Putamen (tissue), 1 donor: ENCODE measurements at regions not wholly inside any gene's neighbourhood (a gene's known extent, or its start where the extent isn't known, plus 50 kb on each side); places are given as distances from the start of the nearest gene placed in this dataset.

Source experiments
- DNase-seq: peaks from one replicate; pipeline ENCODE4 v3.0.0-alpha.2; 2016; ENCODE audit warnings: low spot score

DNA sequence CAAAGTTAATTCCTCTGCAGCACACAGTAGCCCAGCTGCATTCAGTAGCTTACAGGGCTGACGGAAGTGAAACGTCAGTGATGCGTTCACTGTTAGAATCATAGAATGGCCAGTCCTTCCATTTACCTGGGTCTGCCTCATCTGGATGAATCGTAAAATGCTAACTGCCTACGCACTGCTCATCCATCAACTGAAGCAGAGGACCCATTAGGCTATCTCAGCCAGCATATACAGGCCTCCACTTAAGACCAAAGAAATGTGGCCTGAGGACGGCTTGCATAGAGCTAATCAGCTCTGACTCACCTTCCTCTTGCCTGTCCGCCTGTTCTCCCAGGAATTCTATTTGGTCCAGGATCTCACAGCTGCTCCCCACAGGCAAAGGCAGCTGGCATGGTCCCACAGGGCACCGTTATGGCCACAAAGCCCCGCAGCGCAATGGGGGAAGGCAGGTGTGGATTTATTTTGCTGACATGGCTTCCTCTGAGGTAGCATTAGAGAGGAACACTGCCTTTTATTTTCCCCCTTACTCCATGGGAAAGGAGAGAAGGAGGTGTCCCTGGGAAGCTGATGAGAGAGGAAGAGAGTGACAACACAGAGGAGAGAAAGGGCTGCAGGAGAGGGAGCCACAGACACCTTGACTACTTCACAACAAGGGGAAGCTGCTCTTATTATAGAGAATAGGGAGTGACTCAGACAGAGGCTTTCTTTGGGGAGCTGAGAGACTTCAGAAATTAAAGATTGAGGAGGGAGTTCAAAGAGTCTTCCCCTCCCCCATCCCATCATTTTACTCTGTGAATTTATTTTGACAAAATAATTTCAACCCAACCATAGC is 177.6 kb downstream of the HHIPL2 start:
- DNase-seq, result no peak

DNA sequence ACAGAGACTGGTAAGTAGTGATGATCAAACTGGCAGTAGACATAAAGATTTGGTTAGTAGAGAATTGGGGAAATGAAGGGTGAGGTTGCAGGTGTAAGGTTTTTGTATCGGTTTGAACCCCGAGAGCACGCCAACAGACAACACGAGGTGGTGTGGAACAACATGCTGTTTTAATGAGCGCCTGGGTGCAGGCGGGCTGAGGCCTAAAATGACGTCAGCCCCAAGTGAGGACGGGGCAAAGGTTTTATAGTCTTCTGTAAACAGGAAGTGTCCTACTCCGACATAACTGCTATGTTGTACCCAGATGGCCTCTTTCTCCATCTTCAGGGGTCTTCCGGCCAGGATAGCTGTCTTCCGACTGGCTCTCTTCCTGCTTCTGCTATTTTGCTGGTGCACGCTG is 178.8 kb downstream of the HHIPL2 start:
- DNase-seq, result no peak

DNA sequence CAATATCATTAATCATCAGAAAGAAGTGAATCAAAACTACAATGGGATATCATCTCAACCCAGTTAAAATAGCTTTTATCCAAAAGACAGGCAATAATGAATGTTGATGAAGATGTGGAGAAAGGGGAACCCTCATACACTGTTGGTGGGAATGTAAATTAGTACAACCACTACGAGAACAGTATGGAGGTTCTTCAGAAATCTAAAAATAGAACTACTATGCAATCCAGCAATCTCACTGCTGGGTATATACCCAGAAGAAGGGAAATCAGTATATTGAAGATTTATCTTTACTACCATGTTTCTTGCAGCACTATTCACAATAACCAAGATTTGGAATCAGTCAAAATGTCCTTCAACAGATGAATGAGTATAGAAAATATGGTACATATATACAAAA is 189.8 kb downstream of the HHIPL2 start:
- DNase-seq, result no peak

DNA sequence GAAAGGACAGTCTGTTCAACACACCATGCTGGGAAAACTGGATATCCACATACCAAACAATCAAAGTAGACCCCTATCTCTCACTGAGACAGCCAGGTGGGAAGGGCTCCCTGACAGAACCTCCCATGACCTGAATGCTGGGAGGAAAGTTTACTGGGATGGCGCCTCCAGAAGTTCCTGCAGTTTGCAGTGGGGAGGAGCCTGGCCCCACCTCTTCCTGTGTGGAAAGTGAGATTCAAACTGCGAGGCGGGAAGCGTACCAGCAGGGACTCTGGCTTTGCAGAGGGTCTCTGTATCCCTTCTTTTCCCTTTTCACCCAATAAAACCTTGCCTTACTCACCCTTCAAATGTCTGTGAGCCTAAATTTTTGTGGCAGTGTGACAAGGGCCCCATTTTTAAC is 190.7 kb downstream of the HHIPL2 start:
- DNase-seq, result no peak

DNA sequence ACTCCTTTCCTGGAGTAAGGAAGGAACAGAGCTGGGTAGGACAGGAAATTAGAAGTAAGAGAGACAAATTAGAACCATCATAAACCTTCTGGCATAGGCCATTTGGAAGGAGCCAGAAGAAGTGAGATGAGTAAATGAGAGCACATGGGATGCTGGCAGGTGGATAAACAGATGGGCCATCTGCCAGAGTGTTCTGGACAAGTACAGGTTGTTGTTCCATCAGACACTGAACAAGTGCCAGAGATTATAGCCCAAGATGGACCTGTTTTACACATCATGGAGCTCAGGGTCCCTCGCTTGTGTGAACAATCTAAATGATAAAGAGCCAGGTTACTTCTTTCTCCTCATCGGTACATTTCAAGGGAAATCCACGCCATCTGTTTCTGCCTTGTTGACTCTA is 200.3 kb downstream of the HHIPL2 start:
- DNase-seq, result no peak

DNA sequence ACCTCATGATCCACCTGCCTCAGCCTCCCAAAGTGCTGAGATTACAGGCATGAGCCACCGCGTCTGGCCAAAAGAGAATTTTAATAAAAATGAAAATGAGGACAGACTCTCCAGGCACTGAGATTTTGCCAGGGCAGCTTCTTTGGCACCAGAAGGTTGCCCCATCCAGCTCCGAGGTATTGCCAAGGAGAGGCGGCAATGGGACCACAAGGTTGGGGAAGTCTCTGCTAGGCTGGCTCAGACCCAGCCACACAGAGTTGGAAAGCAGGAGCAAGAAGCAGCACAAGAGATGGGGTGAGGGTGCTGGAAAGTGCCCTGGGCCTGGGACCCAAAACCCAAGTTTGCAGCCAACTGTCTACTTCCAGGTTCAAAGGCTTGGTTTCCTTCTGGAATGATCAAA is 200.9 kb downstream of the HHIPL2 start:
- DNase-seq, result no peak

DNA sequence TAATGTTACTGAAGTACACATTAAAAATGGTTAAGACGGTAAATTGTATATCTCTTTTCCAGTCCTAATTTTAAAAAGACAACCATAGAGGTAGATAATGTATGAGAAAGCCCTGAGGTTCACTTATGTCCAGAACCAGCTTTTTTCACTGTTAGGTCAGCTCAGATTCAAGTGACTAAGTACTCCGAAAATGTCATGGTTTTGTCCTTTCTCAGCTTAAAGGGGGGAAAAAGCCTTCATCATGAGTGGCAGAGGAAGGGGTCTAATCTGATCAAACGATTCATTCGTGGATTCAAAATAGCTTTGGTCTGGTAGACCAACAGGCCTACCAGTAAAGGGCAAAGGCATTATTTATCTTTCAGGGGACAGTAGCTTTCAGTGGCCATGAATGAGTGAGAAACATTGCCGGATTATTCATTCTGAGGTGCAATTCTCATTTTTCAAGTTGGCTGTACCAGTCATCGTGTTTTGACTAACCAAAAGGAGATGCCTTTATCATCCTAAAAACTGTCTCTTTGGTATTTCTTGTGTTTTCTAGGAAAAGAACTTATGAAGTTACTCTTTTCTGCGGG is 208.4 kb downstream of the HHIPL2 start:
- DNase-seq, result no peak

DNA sequence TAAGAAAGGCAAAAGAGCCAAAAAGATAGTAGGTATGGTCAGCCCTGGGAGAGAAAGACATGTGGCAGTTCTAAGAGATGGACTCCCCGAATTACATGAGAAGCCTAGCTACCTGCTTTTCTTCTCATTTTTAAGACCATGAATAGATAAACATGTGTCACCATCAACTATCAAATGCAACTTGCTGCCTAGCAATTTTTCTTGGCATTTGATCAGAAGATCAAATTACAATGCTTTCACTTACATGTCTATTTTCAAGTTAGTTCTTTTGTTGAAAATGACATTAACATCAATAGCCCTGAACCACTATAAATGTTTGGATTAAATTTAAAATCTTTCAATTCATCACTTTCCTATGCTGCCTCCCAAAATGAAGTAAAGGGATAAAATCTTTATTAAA is 212.3 kb downstream of the HHIPL2 start:
- no peak for DNase-seq

DNA sequence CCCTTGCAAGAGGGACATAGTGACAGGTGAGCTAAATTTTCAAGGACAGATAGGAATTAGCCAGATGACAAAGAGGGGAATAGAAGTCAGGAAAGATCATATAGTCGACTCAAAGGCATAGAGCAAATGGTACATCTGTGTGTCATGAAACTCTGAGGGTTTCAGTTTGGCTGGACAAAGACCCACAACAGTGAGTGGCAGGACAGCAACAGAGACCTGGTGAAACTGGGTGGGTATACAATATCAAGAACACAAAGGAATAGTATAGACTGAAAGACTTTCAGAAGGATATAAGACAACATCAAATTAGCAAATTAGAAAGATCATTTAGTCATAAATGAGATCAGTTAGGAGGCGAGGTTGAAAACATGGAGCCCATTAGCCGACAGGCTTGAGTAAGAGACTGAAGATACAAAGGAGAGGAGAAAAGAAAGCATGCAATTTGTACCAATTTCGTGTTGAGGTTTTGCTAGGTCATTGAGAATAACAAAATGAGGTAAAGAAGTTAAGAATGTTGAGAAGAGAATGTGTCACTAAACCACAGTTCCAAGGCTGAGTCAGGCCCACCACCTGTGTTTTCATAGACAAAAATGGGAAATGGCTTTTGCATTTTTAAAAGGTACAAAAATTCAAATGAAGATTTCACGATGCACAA is 213.8 kb downstream of the HHIPL2 start:
- no peak for DNase-seq

DNA sequence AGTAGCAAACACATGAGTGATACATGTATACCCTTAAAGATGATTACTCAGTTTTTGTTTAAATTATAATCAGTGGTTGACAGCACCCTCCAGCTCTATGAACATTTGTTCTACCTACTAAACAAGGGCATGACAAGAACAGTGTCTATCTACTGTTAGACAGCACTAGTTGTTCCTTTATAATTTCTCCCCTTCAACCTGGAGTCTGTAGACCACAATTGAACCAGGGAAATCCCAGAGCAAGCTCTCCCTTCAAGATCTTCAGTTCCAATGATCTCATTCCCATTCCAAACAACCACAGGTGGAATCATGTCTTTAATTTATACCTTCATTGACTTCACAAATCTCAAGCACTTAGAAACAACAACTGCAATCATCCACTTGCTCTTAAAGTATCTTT is 216.1 kb downstream of the HHIPL2 start:
- no peak for DNase-seq

DNA sequence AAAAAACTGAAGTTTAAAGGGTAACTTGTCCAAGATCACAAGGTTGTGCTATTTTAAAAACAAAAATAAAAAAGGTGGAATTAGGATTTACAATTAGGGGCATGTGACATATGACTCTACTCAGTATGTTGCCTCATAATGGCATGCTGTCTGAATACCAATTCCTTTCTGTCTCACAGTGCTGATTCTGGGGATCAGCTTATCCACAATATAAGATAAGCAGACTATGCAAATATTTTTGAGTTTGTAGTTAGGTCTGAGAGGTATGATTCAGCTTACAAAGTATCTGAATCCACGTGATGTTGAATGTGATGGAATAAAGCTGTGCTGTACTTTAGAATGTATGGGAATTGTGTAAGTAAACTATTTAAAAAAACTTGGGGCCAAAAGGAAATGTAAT is 216.6 kb downstream of the HHIPL2 start:
- no peak for DNase-seq

DNA sequence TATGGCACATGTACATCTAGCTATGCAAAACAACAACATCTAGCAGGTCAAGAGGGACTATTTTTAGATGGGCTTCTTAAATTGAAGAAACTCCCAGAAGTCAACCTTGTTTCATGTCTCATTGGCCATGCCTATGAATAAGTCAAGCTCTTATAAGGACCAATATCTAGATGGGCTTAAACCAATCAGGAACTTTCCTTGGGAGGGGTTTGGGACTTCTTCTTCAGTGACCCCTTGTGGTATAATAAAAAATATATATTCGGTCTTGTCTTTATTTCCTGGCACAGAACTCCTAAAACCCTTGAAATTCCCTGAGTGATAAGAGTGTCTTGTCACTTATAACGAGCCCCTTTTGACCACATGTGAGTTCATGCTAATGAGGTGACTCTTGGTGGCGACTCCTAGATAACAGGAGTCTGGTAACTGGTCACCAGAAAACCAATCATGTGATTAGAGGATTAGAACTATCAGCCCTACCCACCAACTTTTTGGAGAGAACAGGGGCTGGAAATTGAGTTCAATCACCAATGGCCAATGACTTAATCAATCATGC is 218.3 kb downstream of the HHIPL2 start:
- no peak for DNase-seq

DNA sequence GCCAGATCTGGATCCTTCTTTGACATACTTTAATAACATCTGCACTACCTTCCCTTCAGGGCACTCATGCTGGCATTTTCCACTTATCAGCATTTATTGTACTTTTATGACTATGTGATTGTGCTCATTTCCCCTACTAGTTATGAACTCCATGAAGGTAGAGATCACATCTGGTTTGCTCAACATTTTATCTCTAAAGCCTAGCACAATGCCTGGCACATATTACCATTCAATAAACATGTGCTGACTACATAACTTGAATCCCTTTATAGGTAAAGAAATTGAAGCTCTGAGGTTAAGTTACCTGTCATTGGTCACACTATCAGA is 221.2 kb downstream of the HHIPL2 start:
- DNase-seq, result no peak

DNA sequence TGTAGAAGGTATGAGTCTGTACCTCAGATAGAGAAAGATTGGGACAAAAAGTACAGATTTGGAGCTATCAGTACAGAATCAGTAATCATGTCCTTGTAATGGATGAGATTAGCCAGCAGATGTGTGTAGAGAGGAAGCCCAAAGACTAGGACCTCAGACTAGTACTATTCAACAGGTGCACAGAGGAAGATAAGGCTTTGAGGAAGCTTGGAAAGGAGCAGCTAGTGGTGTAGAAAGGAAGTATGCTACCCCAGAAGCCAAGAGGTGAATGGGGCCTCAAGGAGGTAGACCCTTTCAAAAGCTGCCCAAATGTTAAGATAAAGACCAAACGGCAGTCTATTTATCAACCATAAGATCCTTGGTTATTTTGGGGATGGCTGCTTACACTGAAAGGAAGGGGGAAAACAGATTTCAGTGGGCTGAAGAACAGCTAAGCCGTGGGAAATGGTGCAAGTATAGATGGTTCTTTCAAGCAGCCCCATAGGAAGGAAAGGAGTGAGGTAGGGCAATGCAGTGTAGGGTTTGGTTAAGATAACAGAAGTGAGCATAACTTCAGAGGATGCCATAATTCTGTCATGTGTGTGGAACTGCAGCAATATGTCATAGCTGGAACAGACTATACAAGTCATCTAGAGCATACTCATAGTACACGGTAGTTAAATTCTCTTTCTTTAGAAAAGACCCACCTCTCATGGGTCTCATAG is 221.7 kb downstream of the HHIPL2 start:
- DNase-seq, result no peak

DNA sequence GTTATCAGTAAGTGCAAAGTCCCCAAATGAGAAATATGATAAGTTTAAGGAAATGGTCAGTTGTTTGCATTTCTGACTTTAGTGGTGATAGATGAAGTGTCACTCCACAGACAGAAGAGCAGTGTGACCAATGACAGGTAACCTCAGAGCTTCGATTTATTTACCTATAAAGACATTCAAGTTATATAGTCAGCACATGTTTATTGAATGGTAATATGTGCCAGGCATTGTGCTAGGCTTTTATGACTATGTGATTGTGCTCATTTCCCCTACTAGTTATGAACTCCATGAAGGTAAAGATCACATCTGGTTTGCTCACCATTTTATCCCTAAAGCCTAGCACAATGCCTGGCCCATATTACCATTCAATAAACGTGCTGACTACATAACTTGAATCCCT is 222.4 kb downstream of the HHIPL2 start:
- no peak for DNase-seq

DNA sequence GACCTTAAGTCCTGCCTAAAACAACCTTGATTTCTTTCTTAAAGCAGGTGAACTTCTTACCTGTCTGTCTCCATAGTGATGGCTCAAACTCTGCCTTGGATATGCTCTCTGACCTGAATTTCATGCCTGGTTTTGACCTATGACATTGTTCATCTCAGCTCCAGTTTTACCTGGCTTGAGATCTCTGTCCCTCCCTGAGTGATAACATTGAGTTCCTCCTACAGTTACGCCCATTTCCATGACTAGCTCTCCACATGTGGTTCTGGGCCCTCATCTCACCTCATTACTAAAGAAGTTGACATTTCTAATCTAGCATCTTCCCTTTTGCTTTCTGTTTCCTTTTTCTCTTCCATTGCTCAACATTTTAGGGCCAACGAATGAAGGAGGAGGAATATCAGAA is 233.1 kb downstream of the HHIPL2 start:
- no peak for DNase-seq

DNA sequence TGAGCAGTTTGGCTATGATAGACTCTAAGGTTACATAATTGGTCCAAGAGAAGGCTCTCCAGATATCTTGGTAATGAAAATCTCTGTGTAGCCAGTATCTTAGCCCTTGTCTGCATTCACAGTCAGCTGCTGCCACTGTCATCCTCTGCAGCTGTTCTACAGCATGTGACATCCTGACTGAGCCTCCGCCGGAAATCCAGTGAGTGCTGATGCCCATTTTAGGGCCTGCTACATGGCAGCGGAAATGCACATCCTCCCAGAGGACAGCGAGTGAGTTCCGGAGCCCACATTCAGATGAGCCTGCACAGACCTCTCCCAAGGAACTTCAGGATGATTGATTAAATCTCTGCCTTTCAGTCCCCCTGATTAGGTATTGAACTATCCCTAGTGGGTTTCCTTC is 237.1 kb downstream of the HHIPL2 start:
- peak; percentile 25 for DNase-seq

DNA sequence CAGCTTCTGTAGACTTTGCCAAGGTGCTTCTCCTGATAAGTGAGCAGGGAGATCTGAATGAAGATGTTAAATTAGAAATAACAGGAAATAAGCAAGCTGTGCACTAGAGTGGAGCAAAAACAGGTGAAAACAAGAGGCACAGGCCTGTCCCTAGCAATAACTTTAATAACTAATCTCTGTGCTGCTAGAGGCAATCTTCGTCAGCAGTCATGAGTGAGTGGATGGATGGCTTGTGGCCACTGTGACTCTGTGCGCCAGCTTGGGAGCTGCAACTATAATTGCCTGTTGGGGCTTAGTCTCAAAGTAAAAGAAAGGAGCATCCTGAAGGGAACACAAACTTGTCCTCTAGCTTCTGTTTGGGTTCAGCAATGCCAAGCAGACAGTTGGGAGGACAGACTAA is 240.3 kb downstream of the HHIPL2 start:
- no peak for DNase-seq

DNA sequence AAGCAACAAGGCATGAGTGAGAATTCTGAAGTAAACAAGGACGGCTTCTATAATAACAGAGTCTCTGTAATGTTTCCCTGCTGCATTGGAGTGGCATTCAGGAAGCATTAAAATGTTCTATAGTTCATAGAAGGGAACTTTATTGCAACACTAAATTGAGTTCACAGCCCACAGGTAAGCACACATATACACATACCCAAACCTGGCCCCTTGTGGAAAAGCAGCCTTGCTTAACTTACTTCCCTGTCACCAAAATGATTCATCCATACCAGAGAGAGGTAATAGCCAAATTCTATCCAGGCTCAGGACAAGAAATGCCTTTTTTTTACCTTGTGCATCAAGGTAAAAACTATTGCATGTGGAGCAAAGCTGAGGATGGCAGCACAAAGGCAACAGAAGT is 241.4 kb downstream of the HHIPL2 start:
- no peak for DNase-seq

DNA sequence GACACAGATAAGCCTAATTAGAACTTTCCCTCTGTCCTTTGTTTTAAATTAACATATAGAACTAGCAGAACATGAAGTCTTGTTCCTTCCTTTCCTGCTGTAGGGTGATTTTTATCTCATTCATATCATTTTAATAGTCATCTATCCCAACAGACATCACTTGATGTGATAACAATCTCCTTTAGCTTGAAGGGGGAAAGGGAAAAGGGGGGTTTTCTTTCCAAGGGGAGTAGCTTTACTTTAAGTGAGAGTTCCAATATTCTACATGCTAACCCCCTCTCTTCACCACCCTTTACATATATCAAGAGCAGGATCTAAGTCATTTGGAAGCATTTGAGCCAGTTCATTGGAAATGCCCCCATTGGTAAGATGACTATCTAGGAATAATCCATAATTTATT is 241.9 kb downstream of the HHIPL2 start:
- no peak for DNase-seq

DNA sequence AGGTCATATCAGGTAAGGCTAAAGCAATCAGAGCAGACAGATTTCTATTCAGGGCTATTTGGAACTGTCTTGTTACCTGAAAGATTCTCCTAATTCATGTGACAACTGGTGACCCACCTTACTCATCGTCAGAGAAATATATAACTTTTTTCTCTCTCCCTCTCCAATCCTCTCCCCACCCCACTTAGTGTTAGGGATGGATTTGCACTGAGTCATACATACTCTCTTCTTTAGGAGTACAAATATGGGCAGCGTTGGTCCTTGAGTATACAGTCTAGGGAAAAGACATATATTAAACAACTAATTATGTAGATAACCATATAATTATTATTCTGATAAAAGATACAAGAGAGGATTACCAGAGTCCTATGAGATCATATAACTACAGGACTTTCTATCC is 246.3 kb downstream of the HHIPL2 start:
- no peak for DNase-seq

DNA sequence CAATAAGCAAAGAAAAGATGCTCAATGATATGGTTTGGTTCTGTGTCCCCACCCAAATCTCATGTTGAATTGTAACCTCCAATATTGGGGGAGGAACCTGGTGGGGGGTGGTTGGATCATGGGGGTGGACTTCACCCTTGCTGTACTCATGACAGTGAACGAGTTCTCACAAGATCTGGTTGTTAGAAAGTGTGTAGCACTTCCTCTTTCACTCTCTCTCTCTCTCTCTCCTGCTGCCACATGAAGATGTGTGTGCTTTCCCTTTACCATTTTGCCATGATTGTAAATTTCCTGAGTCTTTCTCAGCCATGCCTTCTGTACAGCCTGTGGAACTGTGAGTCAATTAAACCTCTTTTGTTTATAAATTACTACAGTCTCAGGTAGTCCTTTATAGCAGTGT is 248.4 kb downstream of the HHIPL2 start:
- no peak for DNase-seq

DNA sequence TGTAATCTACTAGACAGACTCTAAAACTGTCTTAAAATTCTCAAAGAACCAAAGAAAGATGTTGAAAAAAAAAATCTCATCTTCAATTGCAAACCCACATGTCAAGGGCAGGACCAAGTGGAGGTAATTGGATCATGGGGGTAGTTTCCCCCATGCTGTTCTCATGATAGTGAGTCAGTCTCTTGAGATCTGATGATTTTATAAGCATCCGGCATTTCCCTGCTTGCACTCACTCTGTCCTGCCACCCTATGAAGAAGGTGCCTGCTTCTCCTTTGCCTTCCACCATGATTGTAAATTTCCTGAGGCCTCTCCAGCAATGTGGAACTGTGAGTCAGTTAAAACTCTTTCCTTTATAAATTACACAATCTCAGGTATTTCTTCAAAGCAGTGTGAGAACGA is 257.0 kb downstream of the HHIPL2 start:
- DNase-seq, result no peak
